ENCODE measurements at regions not wholly inside any gene's neighbourhood (a gene's known extent, or its start where the extent isn't known, plus 50 kb on each side); places are given as distances from the start of the nearest gene placed in this dataset.

DNA sequence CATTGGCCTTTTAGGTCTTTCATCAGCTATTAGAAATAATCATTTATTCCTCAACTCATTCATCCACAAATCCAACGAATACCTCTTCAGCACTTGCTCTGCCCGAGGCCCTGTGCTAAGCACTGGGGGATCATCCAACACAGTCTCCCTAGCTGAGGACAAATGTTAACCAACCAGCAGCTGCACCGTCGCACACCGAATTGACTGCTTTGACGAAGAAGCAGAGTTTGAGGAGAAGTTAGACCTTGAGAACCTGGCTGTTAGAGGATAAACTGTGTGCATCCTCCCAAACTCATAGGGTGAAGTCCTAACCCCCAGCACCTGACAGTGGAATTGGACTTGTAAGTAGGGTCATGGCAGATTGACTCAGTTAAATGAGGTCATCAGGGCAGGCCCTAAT is 170.9 kb downstream of the USP12 start:
- Histone ChIP-seq H4K5ac (ENCODE audit: insufficient read length, low read depth, low read length) (no peak overlapping the region), H4K20me1 (replicated peaks in 1 of 2; ENCODE audit: control insufficient read depth in 1 of 2, insufficient read depth in 2 of 2, low read length in 2 of 2) (no peaks in the 10 kb centered on the region), H3K27ac (ENCODE audit: low read depth, low read length) (no peak overlapping the region), H3K9ac (replicated peaks in 1 of 4; ENCODE audit: extremely low read depth in 1 of 4, low read depth in 3 of 4, low read length in 3 of 4) (no peak overlapping the region), H2AFZ (ENCODE audit: low read length) (no peak overlapping the region), H2BK5ac (ENCODE audit: low read depth, low read length) (no peak overlapping the region), H2BK12ac (ENCODE audit: low read depth, low read length) (no peak overlapping the region), H2BK20ac (ENCODE audit: low read length) (no peak overlapping the region), H3K23ac (ENCODE audit: insufficient read length) (no peak overlapping the region), H2AK5ac (ENCODE audit: low read depth, low read length) (no peak overlapping the region), H3K4me2 (ENCODE audit: insufficient read depth in 1 of 2, low read depth in 2 of 2, low read length in 2 of 2) (no peak overlapping the region), H3K4me1 (replicated peaks in 1 of 4; ENCODE audit: control insufficient read depth in 3 of 4, insufficient read depth in 4 of 4, low read length in 3 of 4) (peaks cover 0 to 8% (median 3%) of the 10 kb centered on the region in 4 experiments; a peak in 6 of 7 replicates), H3K79me2 (ENCODE audit: control insufficient read depth in 1 of 2, insufficient read depth in 2 of 2, low read length in 2 of 2) (no peaks in the 10 kb centered on the region), H3K27me3 (replicated peaks in 1 of 4; ENCODE audit: control insufficient read depth in 3 of 4, extremely low read depth in 1 of 4, insufficient read depth in 3 of 4, low read length in 3 of 4) (peaks cover 0 to 5% (median 0%) of the 10 kb centered on the region in 4 experiments; a peak in 3 of 7 replicates), H3K23me2 (ENCODE audit: low read depth, low read length) (no peaks in the 10 kb centered on the region), H4K91ac (replicated peaks; ENCODE audit: insufficient read length, low read length) (no peak overlapping the region), H3K4ac (replicated peaks; ENCODE audit: insufficient read length, low read depth, low read length) (no peak overlapping the region), H2BK15ac (ENCODE audit: low read length) (no peak overlapping the region), H2BK120ac (replicated peaks; ENCODE audit: low read depth, low read length) (no peak overlapping the region), H3K36me3 (ENCODE audit: control insufficient read depth in 2 of 4, insufficient read depth in 4 of 4, low read length in 3 of 4) (no peaks in the 10 kb centered on the region), H3K9me3 (ENCODE audit: insufficient read depth in 2 of 2, low read depth in 1 of 2, low read length in 1 of 2) (no peaks in the 10 kb centered on the region), H3K56ac (replicated peaks; ENCODE audit: insufficient read length, low read depth, low read length) (no peak overlapping the region), H4K8ac (ENCODE audit: extremely low read depth, insufficient read depth, low read length) (no peak overlapping the region), H3K18ac (ENCODE audit: extremely low read depth, low read length) (no peak overlapping the region), H3K4me3 (ENCODE audit: extremely low read depth in 1 of 4, insufficient read depth in 2 of 4, low read depth in 3 of 4, low read length in 4 of 4) (no peak overlapping the region), H3K14ac (ENCODE audit: insufficient read length) (no peak overlapping the region), H3K79me1 (ENCODE audit: low read depth, low read length) (no peaks in the 10 kb centered on the region)
- FAIRE-seq (no peak), DNase-seq (ENCODE audit: low read depth in 1 of 2, low spot score in 2 of 2) (no peak)
- WGBS, 2 experiments (ENCODE audit: extremely low coverage in 1 of 2, insufficient coverage in 1 of 2, insufficient read length in 1 of 2, insufficient replicate concordance in 2 of 2, low coverage in 1 of 2, low lambda C conversion rate in 2 of 2, missing lambda C conversion rate in 1 of 2), result 82 to 100% methylated on average over 1 to 6 of the region's 6 CpGs
- TF ChIP-seq HDAC2 (IDR thresholded peaks at IDR 0.05; ENCODE audit: borderline replicate concordance in 1 of 2, low read depth in 2 of 2, low read length in 2 of 2), result no peak
- no peak for TF ChIP-seq SP1 (IDR thresholded peaks at IDR 0.05; ENCODE audit: low read depth, low read length)
- TF ChIP-seq ATF3 (IDR thresholded peaks at IDR 0.05; ENCODE audit: insufficient read depth, low read depth, low read length), result no peak
- no peak for TF ChIP-seq BRCA1 (IDR thresholded peaks at IDR 0.05; ENCODE audit: low read depth, low read length)
- TF ChIP-seq SUZ12 (IDR thresholded peaks at IDR 0.05; ENCODE audit: low read length), result no peak
- no peak for TF ChIP-seq ASH2L (IDR thresholded peaks at IDR 0.05; ENCODE audit: low read length)
- TF ChIP-seq RBBP5 (IDR thresholded peaks at IDR 0.05; ENCODE audit: borderline replicate concordance, low read depth, low read length), result no peak
- TF ChIP-seq SP4 (IDR thresholded peaks at IDR 0.05; ENCODE audit: low read length), result no peak
- TF ChIP-seq ZNF274 (IDR thresholded peaks at IDR 0.05; ENCODE audit: borderline replicate concordance, extremely low read depth, low read length), result no peak
- POLR2A ChIA-PET (ENCODE audit: partially characterized antibody), result interaction anchor here (1.3 kb wide), 1 partner anchor 16 kb away, joined by 3 read pairs; no protein-coding TSS in a partner anchor
- CTCF ChIA-PET (ENCODE audit: partially characterized antibody), result interaction anchor here (0.6 to 3.1 kb wide), 9 partner anchors 11 to 952 kb away, joined by 3 to 13 read pairs (median 5); no protein-coding TSS in a partner anchor

Data from H1 (cell line).